Esophagus muscularis mucosa (tissue), 4 donors: ENCODE measurements at regions not wholly inside any gene's neighbourhood (a gene's known extent, or its start where the extent isn't known, plus 50 kb on each side); places are given as distances from the start of the nearest gene placed in this dataset.

ENCODE experiments used
- EP300 ChIP-seq: sonication (generic); formaldehyde crosslinking; IDR thresholded peaks from one replicate; pipeline ENCODE4 v1.6.1; 2017; ENCODE audit warnings: antibody characterized with exemption
- POLR2A ChIP-seq: fragments of 450-650 bp; IDR thresholded peaks from one replicate; pipeline ENCODE4 v1.6.1; 2017; ENCODE audit warnings: antibody characterized with exemption, moderate library complexity, mild to moderate bottlenecking, low read depth
- POLR2AphosphoS5 ChIP-seq, 2 donors: sonication (generic); formaldehyde crosslinking; IDR thresholded peaks; one replicate each; pipeline ENCODE4 v1.6.1; 2017; ENCODE audit warnings: antibody characterized with exemption in 2 of 2
- TF ChIP-seq, protein P1 (sequence below), 3 experiments: fragments of 200-600 bp in 2 of 3; fragments of 450-650 bp in 1 of 3; sonication (generic) in 2 of 3; IDR thresholded peaks; one replicate each; pipeline ENCODE4 v1.5.1; 2017 to 2019; ENCODE audit warnings: antibody characterized with exemption in 3 of 3, mild to moderate bottlenecking in 2 of 3, moderate library complexity in 1 of 3

DNA sequence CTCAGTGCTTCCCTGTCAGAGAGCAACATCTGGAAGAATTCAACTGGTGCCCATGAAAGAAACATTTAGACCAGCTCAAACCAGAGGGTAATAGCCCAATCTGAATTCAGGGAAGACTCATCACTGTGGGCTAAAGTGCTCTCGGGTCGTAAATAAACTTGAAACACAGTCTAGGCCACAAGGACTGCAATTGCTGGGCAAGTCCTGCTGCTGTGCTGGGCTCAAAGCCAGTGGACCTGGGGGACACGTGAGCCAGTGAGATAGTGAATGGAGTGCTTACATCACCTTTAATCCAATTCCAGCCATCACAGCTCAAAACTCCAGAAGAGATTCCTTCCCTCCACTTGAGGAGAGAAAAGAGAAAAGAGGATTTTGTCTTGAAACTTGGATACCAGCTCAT is 78.1 kb upstream of the DAP start:
- TF ChIP-seq POLR2A (no peak), POLR2AphosphoS5 (IDR thresholded peaks at IDR 0.05) (no peak), EP300 (no peak)
- TF ChIP-seq, protein P1, sequence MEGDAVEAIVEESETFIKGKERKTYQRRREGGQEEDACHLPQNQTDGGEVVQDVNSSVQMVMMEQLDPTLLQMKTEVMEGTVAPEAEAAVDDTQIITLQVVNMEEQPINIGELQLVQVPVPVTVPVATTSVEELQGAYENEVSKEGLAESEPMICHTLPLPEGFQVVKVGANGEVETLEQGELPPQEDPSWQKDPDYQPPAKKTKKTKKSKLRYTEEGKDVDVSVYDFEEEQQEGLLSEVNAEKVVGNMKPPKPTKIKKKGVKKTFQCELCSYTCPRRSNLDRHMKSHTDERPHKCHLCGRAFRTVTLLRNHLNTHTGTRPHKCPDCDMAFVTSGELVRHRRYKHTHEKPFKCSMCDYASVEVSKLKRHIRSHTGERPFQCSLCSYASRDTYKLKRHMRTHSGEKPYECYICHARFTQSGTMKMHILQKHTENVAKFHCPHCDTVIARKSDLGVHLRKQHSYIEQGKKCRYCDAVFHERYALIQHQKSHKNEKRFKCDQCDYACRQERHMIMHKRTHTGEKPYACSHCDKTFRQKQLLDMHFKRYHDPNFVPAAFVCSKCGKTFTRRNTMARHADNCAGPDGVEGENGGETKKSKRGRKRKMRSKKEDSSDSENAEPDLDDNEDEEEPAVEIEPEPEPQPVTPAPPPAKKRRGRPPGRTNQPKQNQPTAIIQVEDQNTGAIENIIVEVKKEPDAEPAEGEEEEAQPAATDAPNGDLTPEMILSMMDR (IDR thresholded peaks at IDR 0.05), result no peak
